ENCODE measurements at regions not wholly inside any gene's neighbourhood (a gene's known extent, or its start where the extent isn't known, plus 50 kb on each side); places are given as distances from the start of the nearest gene placed in this dataset.

- no peak for ATAC-seq
- DNase-seq (ENCODE audit: low spot score): no peak
- intact Hi-C loops (cut with DNase I): no loop called here
These were observed 263.1 kb upstream of the PTGER4 start for GRCh38 chr5:40416588-40416987.

- no peak for DNase-seq (ENCODE audit: low spot score)
- ATAC-seq: no peak
- intact Hi-C loops (cut with DNase I): no loop called here
These were observed 263.6 kb upstream of the PTGER4 start for GRCh38 chr5:40416098-40416497.

DNA sequence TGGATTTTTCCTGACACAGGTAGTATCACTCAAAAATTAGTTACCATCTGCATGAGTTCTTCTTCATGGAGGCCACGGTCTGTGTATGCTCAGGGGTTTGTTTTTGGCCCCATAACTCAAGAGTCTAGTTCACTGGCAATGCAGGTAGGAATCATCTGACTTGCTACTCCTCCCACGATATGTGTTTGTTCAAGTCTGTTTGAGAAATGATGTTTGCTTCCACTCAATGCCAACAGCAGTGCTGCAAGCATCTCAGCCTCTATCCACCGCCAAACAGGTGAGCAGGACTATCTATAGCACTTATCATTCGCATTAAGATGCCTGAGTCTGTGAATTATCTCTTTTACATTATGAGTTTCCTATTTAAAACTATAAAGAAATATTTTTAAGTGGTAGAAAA, 264.8 kb upstream of the PTGER4 start:
- ATAC-seq (no peak), DNase-seq (ENCODE audit: low spot score) (no peak)
- intact Hi-C loops (cut with DNase I): no loop called here

DNA sequence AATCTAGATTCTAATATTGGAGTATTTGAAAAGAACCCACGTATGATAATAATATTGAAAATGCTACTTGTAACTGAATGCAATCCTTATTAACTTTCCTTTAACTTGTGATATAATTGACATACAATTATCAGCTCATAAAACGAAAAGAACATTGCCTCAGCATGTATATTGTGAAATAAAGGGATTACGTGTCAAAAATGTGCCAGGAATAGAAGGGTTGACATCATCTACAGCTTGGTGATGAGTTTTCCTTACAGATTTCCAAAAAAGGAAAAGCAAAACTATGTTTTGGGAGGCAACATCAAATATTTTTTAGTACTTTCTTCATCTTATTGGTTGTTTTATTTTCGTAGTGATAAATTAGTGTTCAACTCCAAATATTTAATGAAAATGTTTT, 266.0 kb upstream of the PTGER4 start:
- no peak for DNase-seq (ENCODE audit: low spot score)
- intact Hi-C loops (cut with DNase I): no loop called here
- ATAC-seq: no peak

DNA sequence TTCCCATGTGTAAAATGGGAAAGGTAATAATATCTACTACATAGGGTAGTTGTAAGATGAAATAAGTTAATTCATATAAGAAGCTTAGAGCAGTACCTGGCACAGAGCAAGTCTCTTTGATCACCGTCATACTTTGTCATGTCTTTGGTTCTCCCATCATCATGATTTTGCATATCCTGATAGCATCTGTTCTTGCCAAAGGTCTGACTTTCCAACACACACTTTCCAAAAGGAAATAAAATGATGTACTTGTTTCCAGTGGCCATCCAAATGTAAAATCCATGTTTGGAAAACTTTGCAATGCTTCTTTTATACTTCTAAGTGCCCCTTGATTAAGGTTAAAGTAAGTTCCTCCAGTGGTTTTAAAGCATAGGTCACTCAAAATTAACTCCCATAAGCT, 266.9 kb upstream of the PTGER4 start:
- no peak for DNase-seq (ENCODE audit: low spot score)

DNA sequence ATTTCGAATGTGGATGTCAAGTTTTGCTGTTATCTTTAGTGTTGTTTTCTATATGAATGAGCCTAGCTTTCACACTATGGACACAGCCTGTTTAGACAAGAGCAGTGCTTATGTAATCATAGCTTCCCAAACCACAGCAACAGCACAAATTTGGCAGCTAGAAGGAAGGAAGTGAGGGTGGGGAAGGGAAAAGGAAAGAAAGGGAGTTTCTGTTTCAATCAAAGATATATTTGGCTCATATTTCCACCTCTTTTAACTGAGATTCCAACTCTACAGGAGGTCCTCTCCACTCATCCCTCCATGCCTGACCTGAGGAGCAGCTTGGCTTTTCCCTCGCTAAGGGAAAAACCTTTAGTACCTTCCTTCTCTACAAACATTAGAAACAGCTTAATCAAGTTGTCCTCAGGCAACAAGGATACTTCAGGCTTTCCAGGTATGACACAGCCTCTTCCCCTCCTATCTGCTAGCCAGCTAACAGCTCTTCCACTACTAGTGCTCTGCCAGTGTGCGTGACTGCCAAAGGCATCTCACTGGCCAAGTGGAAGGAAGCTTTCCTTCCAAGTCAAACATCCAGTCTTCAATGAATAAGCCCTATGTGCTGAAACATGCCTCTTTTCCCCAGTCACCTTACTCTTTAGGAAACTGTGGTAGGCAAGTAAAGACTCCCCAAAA, 268.6 kb upstream of the PTGER4 start:
- ATAC-seq (peak; percentile 87), DNase-seq (ENCODE audit: low spot score) (no peak)
- intact Hi-C loops (cut with DNase I): no loop called here

More for the DNA sequence above, 266.9 kb upstream of the PTGER4 start:
- intact Hi-C loops (cut with DNase I): no loop called here
- no peak for ATAC-seq

- DNase-seq (ENCODE audit: low spot score) (no peak), ATAC-seq (peak; percentile 56)
- intact Hi-C loops (cut with DNase I): no loop called here
These were observed 269.4 kb upstream of the PTGER4 start for GRCh38 chr5:40410231-40410861.

DNA sequence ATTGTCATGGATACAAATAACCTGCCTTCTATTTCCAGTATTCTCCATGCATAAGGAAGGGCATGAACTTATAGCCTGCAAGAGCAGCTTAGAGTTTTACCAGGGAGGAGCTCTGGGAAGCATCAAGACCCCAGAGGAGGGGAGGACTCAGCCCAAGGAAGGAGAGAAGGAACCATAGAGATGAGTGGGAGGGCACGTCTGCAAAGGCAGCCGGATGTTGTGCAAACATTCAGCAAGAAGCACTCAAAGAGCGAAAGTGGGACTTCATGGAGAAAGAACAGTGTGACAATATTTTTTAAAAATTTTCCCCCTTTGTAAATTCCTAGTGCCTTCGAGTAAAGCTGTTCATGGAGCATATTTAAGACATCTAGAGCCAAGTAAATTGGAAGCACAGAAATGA, 270.1 kb upstream of the PTGER4 start:
- intact Hi-C loops (cut with DNase I): no loop called here
- ATAC-seq: no peak
- DNase-seq (ENCODE audit: low spot score): no peak

DNA sequence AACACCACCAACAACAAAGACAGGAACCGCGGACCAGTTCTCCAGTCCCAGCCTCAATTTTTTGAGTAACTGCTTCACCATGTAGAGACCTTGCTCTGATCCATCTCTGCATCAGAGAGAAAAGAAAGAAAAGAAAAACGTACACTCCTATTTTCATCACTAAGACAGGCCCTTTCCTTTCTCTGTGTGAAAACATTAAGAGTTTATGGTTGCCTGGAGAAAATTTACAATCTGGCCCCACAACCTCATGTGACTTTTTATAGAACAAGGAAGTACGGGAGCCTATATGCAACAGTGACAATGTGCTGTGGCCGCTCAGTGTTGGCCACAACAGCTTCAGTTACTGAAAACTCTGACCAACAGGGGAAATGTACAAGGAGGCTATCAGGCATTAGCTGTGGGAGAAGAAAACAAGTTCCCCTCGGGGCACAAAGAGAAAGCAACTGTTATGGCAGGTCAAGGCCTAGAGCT, 272.9 kb upstream of the PTGER4 start:
- DNase-seq (ENCODE audit: low spot score): no peak
- intact Hi-C loops (cut with DNase I): no loop called here
- ATAC-seq: no peak

- intact Hi-C loops (cut with DNase I): no loop called here
- ATAC-seq: no peak
- no peak for DNase-seq (ENCODE audit: low spot score)
These were observed 273.5 kb upstream of the PTGER4 start for GRCh38 chr5:40405996-40406740.

DNA sequence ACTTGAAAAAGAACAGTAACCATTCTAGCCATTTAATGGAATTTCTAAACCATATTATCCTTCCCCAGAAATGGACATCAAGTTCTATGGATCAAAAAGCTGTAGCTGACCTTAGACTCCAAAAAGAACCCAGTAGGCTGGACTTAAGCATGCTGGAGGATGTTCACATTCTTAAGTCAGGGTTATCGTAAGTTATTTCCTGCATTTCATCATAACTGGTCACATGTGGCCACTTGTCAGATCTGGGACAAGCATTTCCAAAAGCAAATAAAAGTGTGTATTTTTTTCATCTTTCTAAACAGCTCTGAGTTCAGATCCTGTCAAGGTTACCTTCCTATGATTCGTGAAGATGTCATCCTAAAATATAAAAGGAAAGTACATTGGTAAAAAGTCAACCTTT, 274.5 kb upstream of the PTGER4 start:
- ATAC-seq: peak; percentile 73
- intact Hi-C loops (cut with DNase I): no loop called here
- no peak for DNase-seq (ENCODE audit: low spot score)

DNA sequence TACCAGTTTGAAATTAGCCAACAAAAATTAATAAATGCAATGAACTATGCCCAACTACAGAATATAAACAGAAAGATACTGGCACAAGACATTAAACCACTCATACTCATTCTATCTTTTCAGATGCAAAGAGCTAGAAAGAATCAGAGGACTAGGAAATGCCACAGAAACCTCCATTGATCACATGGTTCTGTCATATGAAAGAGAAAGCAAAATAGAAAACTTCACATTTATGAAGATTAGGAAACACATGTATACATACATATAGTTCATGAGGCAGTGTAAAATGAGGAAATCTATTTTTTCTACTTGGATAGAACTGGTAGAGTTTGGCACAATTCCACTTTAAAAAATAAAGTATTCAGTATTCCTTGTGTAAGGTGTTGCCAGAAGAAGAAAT, 275.1 kb upstream of the PTGER4 start:
- intact Hi-C loops (cut with DNase I): no loop called here
- DNase-seq (ENCODE audit: low spot score): no peak
- ATAC-seq: no peak

DNA sequence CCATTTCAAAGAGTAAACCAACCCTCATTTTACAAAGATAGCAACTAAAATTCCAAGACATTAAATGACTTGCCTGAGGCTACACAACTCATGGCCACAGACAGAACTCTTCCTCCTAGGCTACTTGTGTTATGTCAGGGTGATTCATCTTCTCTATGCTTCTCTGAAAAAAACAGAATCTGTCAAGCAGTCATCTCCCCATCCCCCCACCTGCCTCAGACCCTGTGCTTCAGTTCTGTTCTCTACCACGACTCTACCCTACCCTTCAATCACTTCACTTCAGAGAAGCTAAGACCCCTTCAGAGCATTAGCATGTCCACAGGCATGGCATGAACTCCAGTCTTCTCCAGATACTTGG, 277.7 kb upstream of the PTGER4 start:
- DNase-seq (ENCODE audit: low spot score) (no peak), ATAC-seq (no peak)
- intact Hi-C loops (cut with DNase I): no loop called here

GRCh38 chr5:40401284-40402006, 278.3 kb upstream of the PTGER4 start:
- intact Hi-C loops (cut with DNase I): no loop called here

DNA sequence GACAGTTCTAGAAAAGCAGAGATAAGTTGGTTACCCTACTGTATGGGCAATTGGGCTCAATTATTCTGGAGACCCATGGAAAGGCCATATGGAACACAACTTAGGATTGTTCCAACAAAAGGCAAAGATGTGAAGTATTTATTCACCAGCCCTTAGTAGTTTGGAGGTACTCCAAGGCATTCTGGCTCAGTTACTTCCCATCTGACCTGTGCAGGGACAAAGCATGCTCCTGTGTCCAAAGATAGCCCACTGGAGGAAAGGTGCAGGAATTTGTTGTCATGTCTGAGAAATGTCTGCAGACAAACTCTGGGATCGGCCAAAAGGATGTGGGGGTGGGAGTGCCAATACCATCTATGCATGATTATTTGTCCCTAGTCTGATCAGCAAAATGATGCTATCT, 279.5 kb upstream of the PTGER4 start:
- ATAC-seq: no peak
- intact Hi-C loops (cut with DNase I): no loop called here

More at GRCh38 chr5:40401284-40402006, 278.3 kb upstream of the PTGER4 start:
- ATAC-seq (no peak), DNase-seq (ENCODE audit: low spot score) (no peak)

DNA sequence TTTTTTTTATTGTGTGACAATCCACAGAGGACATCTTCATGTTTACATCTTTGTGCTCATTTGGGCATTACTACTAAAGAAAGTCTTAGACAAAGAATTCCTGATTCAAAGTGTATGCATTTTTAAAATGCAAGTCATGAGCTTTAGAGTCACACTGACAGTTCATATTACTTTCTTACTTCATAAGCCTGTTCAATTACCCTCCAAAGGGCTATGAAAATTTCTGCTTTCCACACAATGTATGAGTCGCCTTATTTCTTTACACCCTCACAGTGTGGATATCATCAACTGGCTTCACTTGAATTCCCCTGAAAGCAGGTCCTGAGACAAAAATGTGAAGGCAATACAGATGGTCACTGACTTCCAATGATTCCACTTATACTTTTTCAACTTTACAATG, 280.4 kb upstream of the PTGER4 start:
- intact Hi-C loops (cut with DNase I): no loop called here
- DNase-seq (ENCODE audit: low spot score) (no peak), ATAC-seq (no peak)

More for the DNA sequence above, 279.5 kb upstream of the PTGER4 start:
- DNase-seq (ENCODE audit: low spot score): no peak

DNA sequence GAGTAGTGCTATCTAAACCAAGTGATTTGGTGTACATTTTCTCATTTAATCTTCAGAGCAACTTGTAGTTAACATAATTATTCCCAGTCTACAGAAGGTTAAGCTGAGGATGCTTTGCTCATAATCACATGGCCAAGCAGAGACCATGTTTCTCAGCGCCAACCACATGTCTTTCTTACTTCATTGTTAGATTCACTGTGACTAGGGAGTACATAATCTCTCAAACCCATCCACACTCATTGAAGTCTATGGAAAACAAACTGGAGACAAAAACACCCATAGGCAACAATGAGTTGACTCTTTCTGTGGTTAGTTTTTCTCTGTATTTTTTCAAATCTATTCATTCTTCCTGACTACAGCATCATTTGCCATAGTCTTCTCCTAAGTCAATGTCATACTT, 281.7 kb upstream of the PTGER4 start:
- DNase-seq (ENCODE audit: low spot score) (no peak), ATAC-seq (no peak)
- intact Hi-C loops (cut with DNase I): no loop called here

GRCh38 chr5:40397091-40397490, 282.6 kb upstream of the PTGER4 start:
- ATAC-seq: no peak

GRCh38 chr5:40396317-40396716, 283.4 kb upstream of the PTGER4 start:
- DNase-seq (ENCODE audit: low spot score) (no peak), ATAC-seq (no peak)
- intact Hi-C loops (cut with DNase I): no loop called here

More at GRCh38 chr5:40397091-40397490, 282.6 kb upstream of the PTGER4 start:
- intact Hi-C loops (cut with DNase I): no loop called here
- no peak for DNase-seq (ENCODE audit: low spot score)

GRCh38 chr5:40395251-40395650, 284.5 kb upstream of the PTGER4 start:
- intact Hi-C loops (cut with DNase I): no loop called here
- no peak for DNase-seq (ENCODE audit: low spot score)
- no peak for ATAC-seq
